H1 (cell line): ENCODE measurements at regions not wholly inside any gene's neighbourhood (a gene's known extent, or its start where the extent isn't known, plus 50 kb on each side); places are given as distances from the start of the nearest gene placed in this dataset.

Experiments used
- ASH2L ChIP-seq: fragments of 200-600, 300-600 bp; sonication (generic); IDR thresholded peaks from one replicate; pipeline ENCODE4 v1.7.1; 2017; ENCODE audit warnings: low read length
- ATF3 ChIP-seq: IDR thresholded peaks from 2 replicates; pipeline ENCODE4 v1.6.1; 2011; ENCODE audit warnings: low read depth, mild to moderate bottlenecking, low read length; ENCODE audit not compliant: insufficient read depth
- CEBPB ChIP-seq: IDR thresholded peaks from 2 replicates; pipeline ENCODE4 v1.6.1; 2012; ENCODE audit warnings: low read depth, low read length
- CHD2 ChIP-seq: IDR thresholded peaks from 2 replicates; pipeline ENCODE4 v1.6.1; 2012; ENCODE audit warnings: low read length, improper control_type of control experiment
- CTBP2 ChIP-seq: IDR thresholded peaks from 2 replicates; pipeline ENCODE4 v1.7.0; 2011; ENCODE audit warnings: borderline replicate concordance, mild to moderate bottlenecking, moderate library complexity, mixed read lengths, low read length; ENCODE audit not compliant: insufficient read depth, insufficient read length
- EP300 ChIP-seq, 2 experiments: IDR thresholded peaks; 1 replicate in 1 of 2; 2 replicates in 1 of 2; pipeline ENCODE4 v1.6.1; 2011 to 2012; ENCODE audit warnings: low read depth in 2 of 2, low read length in 2 of 2, mild to moderate bottlenecking in 2 of 2, borderline replicate concordance in 1 of 2, inconsistent platforms in 1 of 2, moderate library complexity in 1 of 2
- EZH2 ChIP-seq: fragments of 200-600 bp; sonication (generic); IDR thresholded peaks from 2 replicates; pipeline ENCODE4 v1.7.1; 2012; ENCODE audit warnings: low read depth, mild to moderate bottlenecking, moderate library complexity, low read length, inconsistent platforms; ENCODE audit not compliant: severe bottlenecking
- GTF2F1 ChIP-seq: IDR thresholded peaks from 2 replicates; pipeline ENCODE4 v1.6.1; 2012; ENCODE audit warnings: low read depth, low read length, improper control_type of control experiment, borderline replicate concordance
- HDAC2 ChIP-seq, 2 experiments: fragments of 300-600 bp in 1 of 2; sonication (generic) in 1 of 2; IDR thresholded peaks; 2 replicates each; pipeline ENCODE4 v1.6.1; 2011 to 2012; ENCODE audit warnings: low read depth in 2 of 2, low read length in 2 of 2, mild to moderate bottlenecking in 2 of 2, moderate library complexity in 2 of 2, borderline replicate concordance in 1 of 2, inconsistent platforms in 1 of 2
- JUND ChIP-seq: IDR thresholded peaks from 2 replicates; pipeline ENCODE4 v1.6.1; 2011; ENCODE audit warnings: mild to moderate bottlenecking, improper control_type of control experiment, low read length
- KDM1A ChIP-seq: fragments of 200-600, 300-600 bp; sonication (generic); IDR thresholded peaks from 2 replicates; pipeline ENCODE4 v1.7.1; 2016; ENCODE audit warnings: mild to moderate bottlenecking, low read length, borderline replicate concordance
- NANOG ChIP-seq: IDR thresholded peaks from 2 replicates; pipeline ENCODE4 v1.6.1; 2011; ENCODE audit warnings: low read length, low read depth, mild to moderate bottlenecking, inconsistent platforms; ENCODE audit not compliant: insufficient read depth, poor library complexity, severe bottlenecking
- NRF1 ChIP-seq: IDR thresholded peaks from 2 replicates; pipeline ENCODE4 v1.6.1; 2011; ENCODE audit warnings: mild to moderate bottlenecking, low read depth, low read length, improper control_type of control experiment
- PHF8 ChIP-seq: fragments of 200-600 bp; sonication (generic); conservative IDR thresholded peaks from 2 replicates; pipeline ENCODE4 v1.7.1; 2012; ENCODE audit warnings: low read depth, mild to moderate bottlenecking, inconsistent platforms, low read length, moderate library complexity
- POU5F1 ChIP-seq: IDR thresholded peaks from 2 replicates; pipeline ENCODE4 v1.6.1; 2011; ENCODE audit warnings: low read depth, mild to moderate bottlenecking, low read length, moderate library complexity
- RNF2 ChIP-seq: fragments of 200-900, 300-1000 bp; sonication (generic); IDR thresholded peaks from 2 replicates; pipeline ENCODE4 v1.7.1; 2016; ENCODE audit warnings: borderline replicate concordance, low read depth, mild to moderate bottlenecking, antibody characterized with exemption, low read length; ENCODE audit not compliant: poor library complexity, severe bottlenecking; ENCODE audit errors: missing control alignments
- SIRT6 ChIP-seq: IDR thresholded peaks from one replicate; pipeline ENCODE4 v1.7.1; 2012; ENCODE audit warnings: low read length, inconsistent platforms
- SP1 ChIP-seq: IDR thresholded peaks from 2 replicates; pipeline ENCODE4 v1.6.1; 2011; ENCODE audit warnings: low read depth, low read length
- SUZ12 ChIP-seq: fragments of 200-600 bp; sonication (generic); IDR thresholded peaks from 2 replicates; pipeline ENCODE4 v1.6.1; 2012; ENCODE audit warnings: mild to moderate bottlenecking, inconsistent platforms, low read length, moderate library complexity, mixed read lengths
- TAF7 ChIP-seq: optimal IDR thresholded peaks from 2 replicates; pipeline ENCODE3; 2011; ENCODE audit warnings: low read depth, mild to moderate bottlenecking, inconsistent platforms, low read length, moderate library complexity, borderline replicate concordance
- USF2 ChIP-seq: IDR thresholded peaks from 2 replicates; pipeline ENCODE4 v1.6.1; 2011; ENCODE audit warnings: low read length, improper control_type of control experiment
- YY1 ChIP-seq: IDR thresholded peaks from 2 replicates; pipeline ENCODE4 v1.6.1; 2011; ENCODE audit warnings: low read depth, mild to moderate bottlenecking, low read length

- TF ChIP-seq PHF8 (peak; percentile 55), CHD2 (no peak), POU5F1 (no peak), CEBPB (no peak), YY1 (peak; percentile 62; the same call in 1 of the 2 replicates), SUZ12 (no peak), GTF2F1 (no peak), NRF1 (no peak), JUND (no peak), KDM1A (no peak), TAF7 (peak; percentile 17), RNF2 (no peak), EP300 (IDR thresholded peaks at IDR 0.05; ENCODE audit: borderline replicate concordance in 1 of 2, low read depth in 2 of 2, low read length in 2 of 2) (no peak), ASH2L (no peak), NANOG (no peak), EZH2 (no peak), SP1 (no peak), SIRT6 (no peak), HDAC2 (IDR thresholded peaks at IDR 0.05; ENCODE audit: borderline replicate concordance in 1 of 2, low read depth in 2 of 2, low read length in 2 of 2) (0 out of 4 replicates have a peak, but pooled peaks of 1 of the 2 experiments have one; percentile 14), CTBP2 (no peak), USF2 (no peak), ATF3 (no peak)
These were observed 79.1 kb downstream of the NDUFS5 start (continued) for GRCh38 chr1:39105061-39105840.
